Lung (tissue), 11 donors: ENCODE measurements at regions not wholly inside any gene's neighbourhood (a gene's known extent, or its start where the extent isn't known, plus 50 kb on each side); places are given as distances from the start of the nearest gene placed in this dataset.
A peak's percentile ranks its signal among the peaks of the same experiment; 100 is the strongest.

Experiments
- ATAC-seq: fragments of 200-7000 bp; cut with Tn5 transposase; one replicate; pipeline ENCODE4 v1.9.1; 2020; ENCODE audit warnings: moderate number of reproducible peaks; ENCODE audit not compliant: insufficient read depth, low FRiP score
- DNase-seq, 3 donors: peaks; one replicate each; pipeline ENCODE4 v3.0.0-alpha.2; 2013 to 2017
- H3K27ac ChIP-seq, 2 donors: one replicate each; pipeline ENCODE4 v1.5.1; 2013; ENCODE audit warnings: mild to moderate bottlenecking in 2 of 2, moderate library complexity in 2 of 2, control low read depth in 1 of 2, inconsistent platforms in 1 of 2, low read depth in 1 of 2, low read length in 1 of 2
- H3K27me3 ChIP-seq, 3 donors: one replicate each; pipeline ENCODE4 v1.5.1; 2013; ENCODE audit warnings: low read length in 2 of 3; ENCODE audit not compliant: control insufficient read depth in 3 of 3, insufficient read depth in 3 of 3
- H3K36me3 ChIP-seq, 4 donors: one replicate each; pipeline ENCODE4 v1.5.1; 2013; ENCODE audit warnings: low read length in 4 of 4, mild to moderate bottlenecking in 1 of 4, moderate library complexity in 1 of 4; ENCODE audit not compliant: control insufficient read depth in 4 of 4, insufficient read depth in 4 of 4
- H3K4me1 ChIP-seq, 5 donors: one replicate each; pipeline ENCODE4 v1.5.1; 2013; ENCODE audit warnings: low read length in 5 of 5, mild to moderate bottlenecking in 2 of 5, moderate library complexity in 1 of 5; ENCODE audit not compliant: control insufficient read depth in 5 of 5, insufficient read depth in 5 of 5
- H3K4me3 ChIP-seq: one replicate; pipeline ENCODE4 v1.5.1; 2013; ENCODE audit warnings: mild to moderate bottlenecking, control low read depth, moderate library complexity
- H3K9ac ChIP-seq, 2 donors: one replicate each; pipeline ENCODE4 v1.5.1; 2013; ENCODE audit warnings: low read length in 2 of 2, control low read depth in 1 of 2; ENCODE audit not compliant: insufficient read depth in 1 of 2
- H3K9me3 ChIP-seq, 4 donors: one replicate each; pipeline ENCODE4 v1.5.1; 2013; ENCODE audit warnings: low read length in 3 of 4, mild to moderate bottlenecking in 1 of 4, moderate library complexity in 1 of 4; ENCODE audit not compliant: control insufficient read depth in 4 of 4, insufficient read depth in 3 of 4
- WGBS, 2 donors: extraction: QIAGEN DNeasy Blood & Tissue Kit; methylation state at CpG; one replicate each; pipeline ENCODE4 v1.1.7; 2013; 5-methylcytosine and 5-hydroxymethylcytosine counted together
- TF ChIP-seq, protein P1 (sequence below): IDR thresholded peaks from 2 replicates; pipeline ENCODE4 v1.5.1; 2012; ENCODE audit warnings: mild to moderate bottlenecking; ENCODE audit errors: control extremely low read depth, extremely low read depth
- donor health status: control.
- donor health status: control.
- donor health status: Bipolar disorder and iron deficiency.
- donor health status: healthy.
- donor health status: DM: yes; HTN: yes; CAD: no.

- H3K27me3 ChIP-seq = no peaks in the 10 kb centered on the region
- peaks cover 0 to 1% (median 0%) of the 10 kb centered on the region in 5 donors for H3K4me1 ChIP-seq
- no peaks in the 10 kb centered on the region for H3K36me3 ChIP-seq
- WGBS, 2 donors = 6 to 8% methylated on average over 3 of the region's 3 CpGs
- H3K4me3 ChIP-seq = no peak overlapping the region
- ATAC-seq (peak; percentile 67), DNase-seq (no peak)
- no peak overlapping the region for H3K9ac ChIP-seq
- TF ChIP-seq, protein P1, sequence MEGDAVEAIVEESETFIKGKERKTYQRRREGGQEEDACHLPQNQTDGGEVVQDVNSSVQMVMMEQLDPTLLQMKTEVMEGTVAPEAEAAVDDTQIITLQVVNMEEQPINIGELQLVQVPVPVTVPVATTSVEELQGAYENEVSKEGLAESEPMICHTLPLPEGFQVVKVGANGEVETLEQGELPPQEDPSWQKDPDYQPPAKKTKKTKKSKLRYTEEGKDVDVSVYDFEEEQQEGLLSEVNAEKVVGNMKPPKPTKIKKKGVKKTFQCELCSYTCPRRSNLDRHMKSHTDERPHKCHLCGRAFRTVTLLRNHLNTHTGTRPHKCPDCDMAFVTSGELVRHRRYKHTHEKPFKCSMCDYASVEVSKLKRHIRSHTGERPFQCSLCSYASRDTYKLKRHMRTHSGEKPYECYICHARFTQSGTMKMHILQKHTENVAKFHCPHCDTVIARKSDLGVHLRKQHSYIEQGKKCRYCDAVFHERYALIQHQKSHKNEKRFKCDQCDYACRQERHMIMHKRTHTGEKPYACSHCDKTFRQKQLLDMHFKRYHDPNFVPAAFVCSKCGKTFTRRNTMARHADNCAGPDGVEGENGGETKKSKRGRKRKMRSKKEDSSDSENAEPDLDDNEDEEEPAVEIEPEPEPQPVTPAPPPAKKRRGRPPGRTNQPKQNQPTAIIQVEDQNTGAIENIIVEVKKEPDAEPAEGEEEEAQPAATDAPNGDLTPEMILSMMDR = no peak
- no peaks in the 10 kb centered on the region for H3K9me3 ChIP-seq
- no peak overlapping the region for H3K27ac ChIP-seq
Measured at GRCh38 chr4:74632634-74633033, 161.7 kb downstream of the BTC start.

GRCh38 chr4:74635074-74635473 lies 159.2 kb downstream of the BTC start:
- Histone ChIP-seq H3K4me3 (no peak overlapping the region), H3K4me1 (peaks cover 0 to 12% (median 1%) of the 10 kb centered on the region in 5 donors), H3K9me3 (no peaks in the 10 kb centered on the region), H3K27me3 (no peaks in the 10 kb centered on the region), H3K27ac (no peak overlapping the region), H3K36me3 (no peaks in the 10 kb centered on the region), H3K9ac (no peak overlapping the region)
- WGBS, 2 donors = 96 to 98% methylated on average over 2 of the region's 2 CpGs
- TF ChIP-seq, protein P1 = no peak
- DNase-seq = no peak
- ATAC-seq = no peak

GRCh38 chr4:74635490-74636123 lies 158.7 kb downstream of the BTC start:
- H3K9me3 ChIP-seq = no peaks in the 10 kb centered on the region
- H3K4me3 ChIP-seq = no peak overlapping the region
- TF ChIP-seq, protein P1 = no peak
- no peak for DNase-seq
- peaks cover 0 to 12% (median 1%) of the 10 kb centered on the region in 5 donors for H3K4me1 ChIP-seq
- H3K27me3 ChIP-seq = no peaks in the 10 kb centered on the region
- H3K36me3 ChIP-seq = no peaks in the 10 kb centered on the region
- no peak for ATAC-seq
- WGBS, 2 donors = 74 to 91% methylated on average over 2 of the region's 2 CpGs
- H3K27ac ChIP-seq = no peak overlapping the region
- no peak overlapping the region for H3K9ac ChIP-seq

DNA sequence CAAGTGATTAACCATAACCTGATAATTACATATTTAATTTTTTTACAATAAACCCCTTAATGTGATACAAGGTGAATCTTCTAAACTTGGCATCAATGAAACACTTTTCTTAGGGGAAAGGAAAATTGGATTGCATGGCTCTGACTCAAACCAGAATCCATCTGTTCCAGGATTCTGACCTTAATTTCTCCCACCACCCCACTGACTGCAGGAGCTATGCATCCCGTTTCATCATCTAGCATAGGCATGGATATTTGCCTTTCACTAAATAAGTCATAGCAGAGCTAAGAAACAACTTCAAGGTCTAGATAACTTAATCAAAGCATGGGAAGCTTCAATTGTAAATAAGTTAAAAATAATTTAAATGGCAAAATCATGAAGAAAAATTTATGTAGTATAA lies 156.3 kb downstream of the BTC start:
- Histone ChIP-seq H3K9me3 (no peaks in the 10 kb centered on the region), H3K4me3 (no peak overlapping the region), H3K9ac (no peak overlapping the region), H3K27me3 (no peaks in the 10 kb centered on the region), H3K27ac (no peak overlapping the region), H3K36me3 (no peaks in the 10 kb centered on the region), H3K4me1 (peaks cover 0 to 12% (median 0%) of the 10 kb centered on the region in 5 donors)
- WGBS, 2 donors = 87 to 95% methylated on average over 1 of the region's 1 CpG
- DNase-seq (no peak), ATAC-seq (no peak)
- TF ChIP-seq, protein P1 = no peak
